Keratinocyte (primary cell): ENCODE measurements at regions not wholly inside any gene's neighbourhood (a gene's known extent, or its start where the extent isn't known, plus 50 kb on each side); places are given as distances from the start of the nearest gene placed in this dataset.

ENCODE experiments used
- CTCF ChIP-seq, 3 experiments: IDR thresholded peaks in 1 of 3; conservative IDR thresholded peaks in 1 of 3; optimal IDR thresholded peaks in 1 of 3; 2 replicates in 2 of 3; 3 replicates in 1 of 3; pipeline versions ENCODE3 to v1.5.1; 2011; ENCODE audit warnings: low read length in 3 of 3, mild to moderate bottlenecking in 3 of 3, moderate library complexity in 2 of 3, control low read depth in 1 of 3, inconsistent platforms in 1 of 3; ENCODE audit not compliant: insufficient read depth in 2 of 3; ENCODE audit errors: extremely low read depth in 1 of 3
- EZH2 ChIP-seq: IDR thresholded peaks from one replicate; pipeline ENCODE4 v1.6.1; 2012; ENCODE audit warnings: inconsistent platforms, mild to moderate bottlenecking, low read length, moderate library complexity

GRCh38 chr11:116529271-116529670 lies 243.5 kb downstream of the BUD13 start:
- TF ChIP-seq CTCF (optimal IDR thresholded peaks at IDR 0.05 in 1 of 3, IDR thresholded peaks at IDR 0.05 in 1 of 3, conservative IDR thresholded peaks at IDR 0.05 in 1 of 3; ENCODE audit: extremely low read depth in 1 of 3, insufficient read depth in 2 of 3, low read length in 3 of 3), result no peak
- no peak for TF ChIP-seq EZH2
